Ectodermal cell (in vitro differentiated cells): ENCODE measurements at regions not wholly inside any gene's neighbourhood (a gene's known extent, or its start where the extent isn't known, plus 50 kb on each side); places are given as distances from the start of the nearest gene placed in this dataset.

Source experiments
- H3K27ac ChIP-seq: 2 replicates; pipeline ENCODE4 v1.7.0; 2013; ENCODE audit warnings: mild to moderate bottlenecking, low read depth, low read length; ENCODE audit not compliant: insufficient read depth, poor library complexity, severe bottlenecking
- H3K27me3 ChIP-seq: 2 replicates; pipeline ENCODE4 v1.7.0; 2013; ENCODE audit warnings: mild to moderate bottlenecking, low read length; ENCODE audit not compliant: insufficient read depth, control insufficient read depth, poor library complexity, severe bottlenecking
- H3K36me3 ChIP-seq: one replicate; pipeline ENCODE4 v1.7.0; 2013; ENCODE audit warnings: low read length; ENCODE audit not compliant: control insufficient read depth, insufficient read depth
- H3K4me1 ChIP-seq: one replicate; pipeline ENCODE4 v1.7.0; 2013; ENCODE audit warnings: low read length; ENCODE audit not compliant: control insufficient read depth, insufficient read depth
- H3K4me3 ChIP-seq: 2 replicates; pipeline ENCODE4 v1.7.0; 2013; ENCODE audit warnings: low read depth, low read length, control low read depth; ENCODE audit not compliant: insufficient read depth
- H3K9me3 ChIP-seq: 2 replicates; pipeline ENCODE4 v1.7.0; 2013; ENCODE audit warnings: mild to moderate bottlenecking, low read length, moderate library complexity; ENCODE audit not compliant: control insufficient read depth
- WGBS, 2 experiments: methylation state at CpG; one replicate each; pipeline ENCODE4 v1.1.7; 2013; ENCODE audit warnings: missing lambda C conversion rate in 2 of 2; 5-methylcytosine and 5-hydroxymethylcytosine counted together

DNA sequence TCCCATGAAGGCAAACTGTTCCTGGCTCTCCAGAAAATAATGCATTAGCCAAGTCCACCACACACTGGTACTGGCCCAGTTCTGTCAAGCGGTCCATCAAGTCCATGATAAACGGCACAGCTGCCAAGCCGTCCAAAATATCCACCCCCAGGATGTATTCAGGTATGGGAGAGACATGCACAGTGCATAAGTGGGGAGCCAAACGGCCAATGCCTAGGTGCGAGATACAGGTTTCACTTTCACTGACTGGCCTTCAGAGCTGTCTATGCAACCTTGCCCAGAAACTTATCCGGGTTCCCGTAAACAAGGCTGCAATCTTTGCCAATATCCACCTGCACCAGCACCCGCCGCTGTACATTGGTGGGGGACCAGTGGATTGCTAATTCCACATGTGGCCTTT lies 795.8 kb downstream of the EFNA5 start:
- Histone ChIP-seq H3K4me3 (no peak overlapping the region), H3K27ac (no peak overlapping the region), H3K27me3 (no peaks in the 10 kb centered on the region), H3K36me3 (peaks cover 3% of the 10 kb centered on the region), H3K9me3 (no peaks in the 10 kb centered on the region), H3K4me1 (no peaks in the 10 kb centered on the region)
- 94 to 96% methylated on average over 9 of the region's 9 CpGs for whole genome bisulfite sequencing, 2 experiments

- 94 to 95% methylated on average over 7 of the region's 7 CpGs for WGBS, 2 experiments
Observed at GRCh38 chr5:106874531-106874930, 796.2 kb downstream of the EFNA5 start.

DNA sequence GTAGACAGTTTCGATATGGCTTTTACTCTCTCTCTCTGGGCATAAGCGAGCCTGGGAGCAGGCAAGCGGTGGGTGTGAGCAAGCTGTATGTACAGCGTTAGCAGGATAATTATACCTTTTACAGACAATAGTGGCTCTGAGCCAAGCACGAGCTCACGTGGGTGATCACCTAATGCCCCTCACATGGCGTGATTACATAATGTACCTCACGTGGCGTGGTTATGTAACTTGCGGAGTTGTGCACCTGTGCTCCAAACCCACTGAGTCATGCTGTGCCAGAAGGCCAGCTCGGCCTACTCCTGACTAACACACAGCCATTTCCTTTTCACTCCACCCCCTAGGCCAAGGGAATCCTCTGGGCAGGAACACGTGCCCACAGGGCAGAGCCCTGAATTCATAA lies 797.2 kb downstream of the EFNA5 start:
- no peak overlapping the region for H3K27ac ChIP-seq
- H3K4me1 ChIP-seq, result no peaks in the 10 kb centered on the region
- H3K27me3 ChIP-seq, result no peaks in the 10 kb centered on the region
- peaks cover 3% of the 10 kb centered on the region for H3K36me3 ChIP-seq
- WGBS, 2 experiments, result 88 to 91% methylated on average over 12 of the region's 12 CpGs
- H3K9me3 ChIP-seq, result no peaks in the 10 kb centered on the region
- H3K4me3 ChIP-seq, result no peak overlapping the region

More at GRCh38 chr5:106874531-106874930, 796.2 kb downstream of the EFNA5 start:
- H3K4me3 ChIP-seq, result no peak overlapping the region
- H3K4me1 ChIP-seq, result no peaks in the 10 kb centered on the region
- no peaks in the 10 kb centered on the region for H3K27me3 ChIP-seq
- H3K36me3 ChIP-seq, result peaks cover 3% of the 10 kb centered on the region
- no peaks in the 10 kb centered on the region for H3K9me3 ChIP-seq
- no peak overlapping the region for H3K27ac ChIP-seq

GRCh38 chr5:106865279-106865678 lies 805.5 kb downstream of the EFNA5 start:
- Histone ChIP-seq H3K4me3 (no peak overlapping the region), H3K36me3 (no peaks in the 10 kb centered on the region), H3K9me3 (no peaks in the 10 kb centered on the region), H3K4me1 (no peaks in the 10 kb centered on the region), H3K27me3 (no peaks in the 10 kb centered on the region), H3K27ac (no peak overlapping the region)
- 94% methylated on average over 4 to 5 of the region's 5 CpGs for WGBS, 2 experiments

DNA sequence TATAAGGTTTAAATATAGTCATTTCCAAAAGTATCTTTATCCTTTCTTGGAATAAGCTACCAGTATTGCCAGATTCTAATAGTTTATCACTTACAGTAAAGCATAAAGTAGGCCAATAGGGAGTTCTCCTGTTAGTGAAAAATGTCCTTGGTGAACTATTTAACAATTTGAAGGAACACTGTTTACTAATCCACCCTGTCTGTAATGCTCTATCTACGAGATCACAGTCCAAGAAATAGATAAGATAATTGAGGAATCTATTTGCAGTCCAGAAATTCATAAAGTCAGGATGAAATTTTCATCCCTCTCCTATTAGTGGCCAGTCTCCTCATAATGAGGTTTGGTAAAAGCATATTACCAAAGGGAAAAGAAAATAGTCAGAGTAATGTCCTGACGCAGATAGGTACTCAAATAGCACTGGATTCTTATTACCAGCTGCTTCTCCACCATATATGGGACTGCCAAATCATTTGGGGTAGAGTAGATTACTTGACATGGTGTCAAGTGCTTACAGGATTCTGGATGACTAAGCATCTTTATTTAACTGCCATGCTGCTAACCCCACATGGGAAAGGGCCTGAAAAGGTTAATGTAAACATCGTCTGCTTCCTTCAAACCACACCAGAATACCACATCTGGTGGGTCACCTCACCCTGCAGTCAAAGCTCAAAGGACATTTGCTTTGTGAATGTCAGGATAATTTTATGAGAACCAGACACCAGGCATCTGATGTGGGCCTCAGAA lies 808.1 kb downstream of the EFNA5 start:
- H3K36me3 ChIP-seq, result no peaks in the 10 kb centered on the region
- H3K4me3 ChIP-seq, result no peak overlapping the region
- H3K9me3 ChIP-seq, result no peaks in the 10 kb centered on the region
- no peak overlapping the region for H3K27ac ChIP-seq
- no peaks in the 10 kb centered on the region for H3K27me3 ChIP-seq
- peaks cover 3% of the 10 kb centered on the region for H3K4me1 ChIP-seq
- 57 to 83% methylated on average over 1 to 3 of the region's 3 CpGs for WGBS, 2 experiments

DNA sequence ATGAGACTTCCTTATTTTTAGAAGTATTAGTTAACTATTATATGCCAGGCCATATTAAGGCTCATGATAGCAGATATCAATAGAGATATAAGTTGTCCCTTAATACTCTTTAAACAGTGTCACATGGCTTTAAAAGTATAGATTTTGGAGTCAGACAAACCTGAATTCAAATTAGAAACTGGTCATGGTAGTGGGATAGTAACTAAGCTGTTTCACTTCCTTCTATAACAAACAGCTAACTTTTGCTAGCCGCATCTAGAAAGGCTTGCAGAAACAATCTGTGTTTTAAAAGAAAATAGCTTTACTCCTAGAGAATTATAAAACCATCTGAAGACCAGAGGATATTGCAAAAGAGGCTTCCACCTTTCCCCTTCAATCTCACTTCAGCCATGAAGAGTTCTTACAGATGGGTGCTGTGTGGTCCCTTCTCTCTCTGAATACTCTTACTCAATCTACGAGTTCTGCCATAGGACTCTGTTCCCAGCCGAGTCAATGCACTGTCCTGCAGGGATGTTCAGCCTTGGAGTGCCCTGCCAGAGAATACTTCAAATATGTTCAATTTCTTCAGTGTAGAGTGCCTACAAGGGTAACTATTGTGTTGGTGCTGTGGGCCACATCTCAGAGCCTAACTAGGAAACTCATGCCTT lies 810.2 kb downstream of the EFNA5 start:
- Histone ChIP-seq H3K27ac (no peak overlapping the region), H3K4me3 (no peak overlapping the region), H3K4me1 (peaks cover 3% of the 10 kb centered on the region), H3K36me3 (peaks cover 3% of the 10 kb centered on the region), H3K9me3 (no peaks in the 10 kb centered on the region), H3K27me3 (no peaks in the 10 kb centered on the region)
- 62 to 73% methylated on average over 2 to 3 of the region's 3 CpGs for WGBS, 2 experiments

DNA sequence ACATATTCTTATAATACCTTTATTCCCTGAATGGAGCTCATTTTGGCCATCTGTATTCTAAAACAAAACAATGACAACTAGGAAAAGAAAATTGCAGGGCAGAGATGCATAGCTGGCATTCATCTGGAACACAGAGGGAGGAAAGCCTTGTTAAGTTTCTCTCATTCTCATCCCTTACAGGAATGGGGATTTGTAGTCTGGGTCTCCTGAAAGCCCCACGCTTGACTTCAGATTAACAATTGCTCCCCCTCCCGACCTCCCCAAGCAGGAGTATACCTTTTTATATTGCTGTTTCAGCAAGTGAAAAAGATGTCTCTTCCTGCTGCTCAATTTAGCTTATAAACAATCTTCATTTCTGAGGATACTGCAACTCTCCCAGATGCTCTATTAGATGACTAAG lies 812.1 kb downstream of the EFNA5 start:
- Histone ChIP-seq H3K27ac (no peak overlapping the region), H3K4me3 (no peak overlapping the region), H3K27me3 (no peaks in the 10 kb centered on the region), H3K9me3 (no peaks in the 10 kb centered on the region), H3K4me1 (peaks cover 3% of the 10 kb centered on the region), H3K36me3 (peaks cover 3% of the 10 kb centered on the region)
- WGBS, 2 experiments, result 52 to 67% methylated on average over 1 to 2 of the region's 2 CpGs

DNA sequence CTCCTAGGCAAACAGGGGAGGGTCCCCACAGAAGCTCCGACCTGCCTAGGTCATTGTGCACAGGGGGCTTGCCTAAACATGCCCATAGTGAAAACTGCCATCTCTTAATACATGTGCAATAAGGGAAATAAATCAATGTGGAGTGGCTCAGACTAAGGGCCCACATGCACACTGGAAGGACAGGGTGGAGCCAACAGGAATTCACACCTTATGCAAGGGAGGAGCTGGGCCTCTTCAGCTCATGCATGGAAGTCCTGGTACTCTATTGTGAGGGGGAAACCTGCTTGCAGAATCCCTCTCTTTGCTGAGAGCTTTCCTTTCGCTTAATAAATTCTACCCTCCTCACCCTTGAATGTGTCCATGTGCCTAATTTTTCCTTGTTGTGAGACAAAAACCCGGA lies 815.8 kb downstream of the EFNA5 start:
- Histone ChIP-seq H3K4me3 (no peak overlapping the region), H3K9me3 (no peaks in the 10 kb centered on the region), H3K4me1 (peaks cover 3% of the 10 kb centered on the region), H3K27ac (no peak overlapping the region), H3K27me3 (no peaks in the 10 kb centered on the region), H3K36me3 (peaks cover 3% of the 10 kb centered on the region)
- WGBS, 2 experiments, result 93 to 100% methylated on average over 3 of the region's 3 CpGs

- Histone ChIP-seq H3K4me1 (peaks cover 3% of the 10 kb centered on the region), H3K27me3 (no peaks in the 10 kb centered on the region), H3K27ac (no peak overlapping the region), H3K36me3 (peaks cover 3% of the 10 kb centered on the region), H3K9me3 (no peaks in the 10 kb centered on the region), H3K4me3 (no peak overlapping the region)
- WGBS, 2 experiments, result 94 to 100% methylated on average over 1 of the region's 1 CpG
Observed at GRCh38 chr5:106854105-106854687, 816.5 kb downstream of the EFNA5 start.

GRCh38 chr5:106853266-106853665 lies 817.5 kb downstream of the EFNA5 start:
- no peaks in the 10 kb centered on the region for H3K9me3 ChIP-seq
- H3K36me3 ChIP-seq, result peaks cover 3% of the 10 kb centered on the region
- no peak overlapping the region for H3K27ac ChIP-seq
- H3K4me1 ChIP-seq, result no peaks in the 10 kb centered on the region
- H3K4me3 ChIP-seq, result no peak overlapping the region
- 93 to 96% methylated on average over 4 of the region's 4 CpGs for WGBS, 2 experiments
- no peaks in the 10 kb centered on the region for H3K27me3 ChIP-seq
